ENCODE measurements at regions not wholly inside any gene's neighbourhood (a gene's known extent, or its start where the extent isn't known, plus 50 kb on each side); places are given as distances from the start of the nearest gene placed in this dataset.

DNA sequence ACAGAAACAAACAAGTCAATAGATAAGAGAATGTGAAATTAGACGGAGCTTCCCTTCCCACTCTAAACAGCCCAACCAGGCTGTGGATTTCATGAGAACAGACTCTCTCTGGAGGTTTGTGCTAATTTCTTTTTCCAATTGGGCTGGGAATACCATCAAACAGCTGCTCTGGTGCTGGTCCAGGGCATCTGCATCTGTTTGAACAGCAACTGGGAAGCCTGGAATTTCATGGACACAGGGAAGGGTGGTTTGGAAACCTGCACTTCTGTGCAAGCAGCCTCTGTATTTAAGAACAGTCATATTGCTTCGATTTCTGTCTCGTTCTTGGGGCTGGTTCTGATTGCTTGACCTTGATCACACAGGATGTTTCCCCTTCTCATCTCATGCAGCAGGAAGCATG lies 88.7 kb downstream of the FOXL1 start:
- DNase-seq (no peak), ATAC-seq (no peak)
- peaks cover 0 to 7% (median 5%) of the 10 kb centered on the region in 4 donors for H3K4me1 Mint-ChIP-seq
- H3K4me3 Mint-ChIP-seq: no peak overlapping the region
- peak overlapping the region in 1 of 10 donors; percentile 8 for H3K27ac Mint-ChIP-seq
- POLR2A ChIA-PET: no interaction called here
- peaks cover 0 to 5% (median 0%) of the 10 kb centered on the region in 9 donors for H3K9me3 Mint-ChIP-seq
- H3K36me3 Mint-ChIP-seq: no peaks in the 10 kb centered on the region
- H3K27me3 Mint-ChIP-seq: peaks cover 5 to 27% (median 10%) of the 10 kb centered on the region in 5 donors

DNA sequence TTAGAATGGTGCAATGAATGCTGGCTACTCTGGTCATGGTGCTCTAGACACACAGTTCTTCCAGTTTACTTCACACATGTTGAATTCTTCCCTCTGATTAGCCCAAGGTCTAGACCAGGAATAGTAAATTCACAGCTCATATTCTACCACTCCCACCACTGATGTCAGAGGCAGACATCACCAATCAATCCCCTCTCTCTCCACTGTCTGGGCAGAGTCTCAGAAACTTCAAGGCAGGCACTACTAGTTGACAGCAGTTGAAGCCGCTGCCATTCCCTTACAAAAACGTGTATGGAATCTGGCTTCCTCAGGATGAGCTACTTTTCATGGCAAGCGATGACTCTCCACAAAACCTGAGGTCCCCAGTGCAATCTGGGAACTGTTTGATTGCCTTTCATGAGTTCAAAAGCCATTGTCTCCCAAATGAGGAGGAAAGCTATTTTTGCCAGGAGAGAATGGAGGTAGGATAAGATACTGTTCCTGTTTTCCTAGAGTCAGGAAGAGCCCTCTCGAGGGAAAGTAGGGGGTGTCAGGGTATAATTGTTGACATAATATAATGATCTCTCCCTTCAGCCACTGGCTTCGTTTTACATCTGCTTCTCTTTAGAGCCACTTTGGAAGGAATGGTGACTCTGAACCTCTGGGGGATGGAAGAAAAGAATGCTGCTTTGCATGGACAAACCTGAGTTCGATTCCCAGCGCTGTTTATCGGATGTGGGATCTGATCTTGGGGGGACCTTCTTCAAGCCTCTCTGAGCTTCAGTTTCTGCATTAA lies 90.0 kb downstream of the FOXL1 start:
- H3K9me3 Mint-ChIP-seq: peaks cover 0 to 5% (median 0%) of the 10 kb centered on the region in 9 donors
- POLR2A ChIA-PET: no interaction called here
- no peak overlapping the region for H3K27ac Mint-ChIP-seq
- no peak overlapping the region for H3K4me3 Mint-ChIP-seq
- H3K36me3 Mint-ChIP-seq: no peaks in the 10 kb centered on the region
- H3K27me3 Mint-ChIP-seq: peaks cover 5 to 26% (median 10%) of the 10 kb centered on the region in 5 donors
- H3K4me1 Mint-ChIP-seq: peaks cover 0 to 7% (median 5%) of the 10 kb centered on the region in 4 donors
- ATAC-seq: no peak
- DNase-seq: no peak

DNA sequence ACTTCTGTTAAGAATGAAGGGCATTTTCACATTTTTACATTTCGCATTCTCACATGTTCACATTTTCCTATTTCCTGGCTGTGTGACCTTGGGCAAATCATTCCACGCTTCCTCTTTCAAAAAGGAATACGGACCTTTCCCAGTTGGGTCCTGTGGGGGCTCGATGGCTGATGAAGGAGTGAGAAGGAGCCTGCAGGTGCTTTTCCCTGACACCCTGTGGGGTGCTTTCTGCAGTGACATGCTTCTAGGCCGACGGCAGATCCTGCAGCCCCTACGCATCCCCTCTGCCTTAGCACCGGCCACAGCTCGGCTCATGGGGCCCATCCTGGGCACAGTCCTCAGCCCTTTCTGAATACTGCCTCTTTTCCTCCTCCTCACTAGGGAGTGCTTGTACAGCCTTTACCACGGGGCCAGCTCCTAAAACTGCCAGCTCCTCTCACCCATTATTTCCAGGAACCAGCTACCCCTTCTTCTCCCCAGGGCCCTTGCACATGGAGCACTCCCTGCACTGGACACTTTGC lies 91.0 kb downstream of the FOXL1 start:
- DNase-seq: no peak
- no peak overlapping the region for H3K4me3 Mint-ChIP-seq
- H3K27me3 Mint-ChIP-seq: peaks cover 5 to 26% (median 10%) of the 10 kb centered on the region in 5 donors
- no peak overlapping the region for H3K27ac Mint-ChIP-seq
- POLR2A ChIA-PET: no interaction called here
- peaks cover 0 to 4% (median 4%) of the 10 kb centered on the region in 4 donors for H3K4me1 Mint-ChIP-seq
- H3K9me3 Mint-ChIP-seq: peaks cover 0 to 4% (median 0%) of the 10 kb centered on the region in 9 donors
- H3K36me3 Mint-ChIP-seq: no peaks in the 10 kb centered on the region
- no peak for ATAC-seq

- H3K9me3 Mint-ChIP-seq: peaks cover 0 to 2% (median 0%) of the 10 kb centered on the region in 9 donors
- no peak for DNase-seq
- ATAC-seq: no peak
- POLR2A ChIA-PET: no interaction called here
- no peaks in the 10 kb centered on the region for H3K4me1 Mint-ChIP-seq
- H3K36me3 Mint-ChIP-seq: no peaks in the 10 kb centered on the region
- no peak overlapping the region for H3K4me3 Mint-ChIP-seq
- no peak overlapping the region for H3K27ac Mint-ChIP-seq
- H3K27me3 Mint-ChIP-seq: peaks cover 2 to 26% (median 10%) of the 10 kb centered on the region in 5 donors
Observed at GRCh38 chr16:86669937-86670749, 91.8 kb downstream of the FOXL1 start.

DNA sequence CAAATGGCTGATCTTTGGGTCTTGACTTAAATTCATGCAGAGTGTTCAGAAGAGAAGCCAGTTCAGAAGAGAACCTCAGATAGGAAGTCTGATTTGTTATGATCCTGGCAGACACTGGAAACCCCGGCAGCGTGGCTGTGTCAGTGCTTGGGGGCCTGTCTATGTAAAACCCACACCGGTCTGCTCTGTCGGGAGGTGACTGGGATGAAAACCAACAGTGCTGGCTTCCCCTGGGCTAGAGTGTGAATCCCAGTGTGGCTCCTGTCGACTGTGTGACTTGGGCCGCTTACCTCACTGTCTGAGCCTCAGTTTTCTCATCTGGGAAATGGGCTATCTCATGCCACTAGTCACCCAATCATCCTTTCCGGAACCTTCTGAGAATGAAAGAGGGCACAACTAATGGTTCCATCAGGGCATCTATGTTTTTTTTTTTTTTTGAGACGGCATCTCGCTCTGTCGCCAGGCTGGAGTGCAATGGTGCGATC lies 92.4 kb downstream of the FOXL1 start:
- no peaks in the 10 kb centered on the region for H3K4me1 Mint-ChIP-seq
- H3K9me3 Mint-ChIP-seq: peaks cover 0 to 2% (median 0%) of the 10 kb centered on the region in 9 donors
- H3K4me3 Mint-ChIP-seq: no peak overlapping the region
- no peaks in the 10 kb centered on the region for H3K36me3 Mint-ChIP-seq
- H3K27ac Mint-ChIP-seq: no peak overlapping the region
- H3K27me3 Mint-ChIP-seq: peaks cover 2 to 26% (median 10%) of the 10 kb centered on the region in 5 donors
- DNase-seq (no peak), ATAC-seq (no peak)
- POLR2A ChIA-PET: no interaction called here

DNA sequence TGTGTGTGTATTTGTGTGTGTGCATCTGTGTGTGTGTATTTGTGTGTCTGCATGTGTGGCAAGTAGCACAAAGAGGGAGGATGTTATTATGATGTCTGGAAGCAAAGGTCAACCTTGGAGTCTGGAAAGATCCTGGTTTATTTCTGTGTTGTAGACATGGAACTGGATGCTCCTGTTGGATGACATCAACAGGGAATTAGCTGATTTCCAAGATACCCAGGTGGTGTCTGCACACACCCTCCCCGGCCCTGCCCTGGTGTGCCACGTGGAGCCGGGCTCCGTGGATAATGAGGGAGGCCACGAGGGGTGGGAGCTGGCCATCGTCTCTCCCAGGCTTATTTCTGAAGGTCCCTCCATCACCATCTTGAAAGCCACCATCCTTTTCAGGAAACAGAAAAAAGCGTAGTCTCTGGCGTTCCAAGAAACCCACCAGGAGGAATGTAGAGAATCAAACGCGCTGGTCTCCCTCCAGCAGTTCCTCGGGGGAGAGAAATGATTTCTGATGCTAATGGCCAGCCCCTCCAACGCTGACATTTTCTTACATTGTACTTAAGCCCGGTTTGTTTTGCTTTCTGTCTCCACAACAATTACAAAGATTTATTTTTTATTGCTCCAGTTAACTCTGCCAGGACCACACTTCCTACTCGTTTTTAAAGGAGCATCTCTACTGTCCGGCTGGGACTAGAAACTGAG lies 93.3 kb downstream of the FOXL1 start:
- H3K36me3 Mint-ChIP-seq: no peaks in the 10 kb centered on the region
- H3K4me1 Mint-ChIP-seq: no peaks in the 10 kb centered on the region
- DNase-seq (no peak), ATAC-seq (no peak)
- H3K4me3 Mint-ChIP-seq: no peak overlapping the region
- no peak overlapping the region for H3K27ac Mint-ChIP-seq
- POLR2A ChIA-PET: no interaction called here
- H3K27me3 Mint-ChIP-seq: peaks cover 1 to 20% (median 7%) of the 10 kb centered on the region in 5 donors
- H3K9me3 Mint-ChIP-seq: peaks cover 0 to 2% (median 0%) of the 10 kb centered on the region in 9 donors

DNA sequence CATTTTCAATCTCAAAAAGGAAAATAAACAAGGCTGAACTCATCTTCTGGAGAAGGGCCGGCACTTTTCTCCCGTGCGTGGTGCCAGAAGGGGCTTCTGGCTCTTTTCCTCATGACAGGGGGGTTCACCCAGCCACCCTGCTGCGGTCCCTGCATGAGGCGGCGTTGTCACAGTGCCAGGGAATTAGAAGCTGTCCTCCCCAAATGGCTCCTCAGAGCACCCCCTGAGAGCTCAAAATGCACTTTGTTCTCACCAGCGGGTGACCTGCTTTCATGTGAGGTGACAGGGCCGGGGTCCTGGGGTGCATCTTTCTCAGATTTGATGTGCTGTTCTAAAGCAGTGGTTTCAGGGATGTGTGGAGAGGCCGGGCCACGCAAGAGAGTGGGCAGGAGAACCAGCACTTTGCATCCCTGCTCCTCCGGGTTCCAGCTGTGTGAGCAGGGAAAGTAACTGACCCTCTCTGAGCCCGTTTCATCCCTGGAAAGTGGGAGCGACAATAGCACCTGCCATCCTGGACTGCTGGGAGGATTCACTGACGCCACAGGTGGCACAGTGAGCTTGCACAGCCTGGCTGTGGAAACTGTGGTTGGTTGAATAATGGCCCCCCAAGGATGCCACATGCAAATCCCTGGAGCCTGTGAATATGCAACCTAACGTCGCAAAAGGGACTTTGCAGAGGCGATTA lies 94.0 kb downstream of the FOXL1 start:
- Mint-ChIP-seq H3K4me3 (no peak overlapping the region), H3K36me3 (no peaks in the 10 kb centered on the region), H3K9me3 (peaks cover 0 to 2% (median 0%) of the 10 kb centered on the region in 9 donors), H3K27me3 (peaks cover 0 to 17% (median 7%) of the 10 kb centered on the region in 5 donors), H3K4me1 (no peaks in the 10 kb centered on the region), H3K27ac (no peak overlapping the region)
- POLR2A ChIA-PET: no interaction called here
- DNase-seq (no peak), ATAC-seq (no peak)

- Mint-ChIP-seq H3K36me3 (no peaks in the 10 kb centered on the region), H3K4me3 (no peak overlapping the region), H3K27me3 (peaks cover 0 to 12% (median 7%) of the 10 kb centered on the region in 5 donors), H3K27ac (no peak overlapping the region), H3K4me1 (no peaks in the 10 kb centered on the region), H3K9me3 (peaks cover 0 to 2% (median 0%) of the 10 kb centered on the region in 9 donors)
- POLR2A ChIA-PET: no interaction called here
- no peak for DNase-seq
- no peak for ATAC-seq
Observed at GRCh38 chr16:86673090-86673955, 95.0 kb downstream of the FOXL1 start.

DNA sequence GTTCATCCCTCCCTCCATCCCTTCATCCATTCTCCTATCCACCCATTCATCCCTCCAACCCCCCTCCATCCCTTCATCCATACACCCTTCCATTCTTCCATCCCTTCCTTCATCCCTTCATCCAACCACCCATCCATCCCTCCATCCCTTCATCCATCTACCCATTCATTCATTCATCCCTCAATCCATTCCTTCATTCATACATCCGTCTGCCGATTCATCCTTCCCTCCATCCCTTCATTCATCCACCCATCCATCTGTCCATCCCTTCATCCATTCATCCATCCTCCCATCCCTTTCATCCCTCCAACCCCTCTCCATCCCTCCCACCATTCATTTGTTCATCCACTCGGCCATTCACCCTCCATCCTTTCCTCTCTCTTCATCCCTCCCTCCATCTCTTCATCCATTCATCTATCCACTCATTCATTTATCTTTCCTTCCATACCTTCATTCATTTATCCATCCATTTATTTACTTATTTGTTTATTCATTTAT lies 95.7 kb downstream of the FOXL1 start:
- no peak for ATAC-seq
- Mint-ChIP-seq H3K4me3 (no peak overlapping the region), H3K27me3 (peaks cover 0 to 10% (median 7%) of the 10 kb centered on the region in 5 donors), H3K9me3 (peaks cover 0 to 2% (median 0%) of the 10 kb centered on the region in 9 donors), H3K27ac (no peak overlapping the region), H3K36me3 (no peaks in the 10 kb centered on the region), H3K4me1 (no peaks in the 10 kb centered on the region)
- POLR2A ChIA-PET: no interaction called here
- no peak for DNase-seq

DNA sequence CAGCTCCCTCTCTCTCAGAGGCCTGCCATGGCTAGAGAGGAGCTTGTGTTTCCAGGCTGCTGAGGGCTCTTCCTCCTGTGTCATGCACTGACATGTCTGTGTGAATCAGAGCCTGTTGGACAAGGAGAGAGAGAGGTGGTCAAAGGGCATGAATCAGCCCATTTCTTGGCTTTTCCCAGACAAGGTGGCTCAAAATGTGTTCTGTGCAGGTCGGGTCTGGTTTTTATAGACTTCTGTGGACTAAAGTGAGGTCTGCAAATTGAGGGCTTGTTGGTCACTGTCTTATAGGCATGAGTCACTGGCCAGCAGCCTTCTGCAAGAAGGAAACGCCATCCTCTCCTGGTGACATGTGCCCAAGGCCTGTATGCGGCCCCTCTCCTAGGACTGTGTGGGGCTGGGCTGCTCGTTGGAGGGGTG lies 97.9 kb downstream of the FOXL1 start:
- ATAC-seq: no peak
- Mint-ChIP-seq H3K27ac (no peak overlapping the region), H3K9me3 (peaks cover 0 to 11% (median 7%) of the 10 kb centered on the region in 9 donors), H3K27me3 (peaks cover 0 to 7% (median 2%) of the 10 kb centered on the region in 5 donors), H3K4me1 (no peaks in the 10 kb centered on the region), H3K4me3 (no peak overlapping the region), H3K36me3 (peaks cover 0 to 5% (median 0%) of the 10 kb centered on the region in 3 donors)
- DNase-seq: no peak
- POLR2A ChIA-PET: no interaction called here

GRCh38 chr16:86679490-86679889 lies 101.1 kb downstream of the FOXL1 start:
- POLR2A ChIA-PET: no interaction called here

More at GRCh38 chr16:86679490-86679889, 101.1 kb downstream of the FOXL1 start:
- no peak overlapping the region for H3K4me3 Mint-ChIP-seq
- H3K36me3 Mint-ChIP-seq: peaks cover 0 to 5% (median 0%) of the 10 kb centered on the region in 3 donors
- ATAC-seq (no peak), DNase-seq (no peak)
- H3K27me3 Mint-ChIP-seq: peaks cover 13 to 27% (median 23%) of the 10 kb centered on the region in 5 donors
- H3K4me1 Mint-ChIP-seq: peaks cover 0 to 4% (median 0%) of the 10 kb centered on the region in 4 donors
- H3K9me3 Mint-ChIP-seq: peaks cover 0 to 11% (median 7%) of the 10 kb centered on the region in 9 donors
- no peak overlapping the region for H3K27ac Mint-ChIP-seq
